GM23338 (cell line): ENCODE measurements at regions not wholly inside any gene's neighbourhood (a gene's known extent, or its start where the extent isn't known, plus 50 kb on each side); places are given as distances from the start of the nearest gene placed in this dataset.

Experiments used
- ATAC-seq: fragments of 200-7000 bp; cut with Tn5 transposase; 3 replicates; pipeline ENCODE4 v1.9.1; 2020
- DNase-seq: peaks from one replicate; pipeline ENCODE4 v3.0.0-alpha.2; 2015; ENCODE audit warnings: low spot score
- H2AFZ ChIP-seq: fragments of 200-600 bp; sonication (generic); 2 replicates; pipeline ENCODE4 v1.8.0; 2016; ENCODE audit warnings: antibody characterized with exemption, mild to moderate bottlenecking, moderate library complexity
- H3F3A ChIP-seq: fragments of 200-600 bp; sonication (generic); replicated peaks from 2 replicates; pipeline ENCODE4 v1.8.0; 2017; ENCODE audit warnings: antibody characterized with exemption, mixed run types, low read depth
- H3K27ac ChIP-seq: fragments of 200-600 bp; sonication (generic); 2 replicates; pipeline ENCODE4 v1.6.1; 2016; ENCODE audit warnings: low read depth
- H3K27me3 ChIP-seq: fragments of 200-600 bp; sonication (generic); 2 replicates; pipeline ENCODE4 v1.8.0; 2016; ENCODE audit warnings: mild to moderate bottlenecking, mixed run types, moderate library complexity; ENCODE audit not compliant: insufficient read depth
- H3K36me3 ChIP-seq: fragments of 200-600 bp; sonication (generic); 2 replicates; pipeline ENCODE4 v1.8.0; 2016; ENCODE audit warnings: mild to moderate bottlenecking; ENCODE audit not compliant: insufficient read depth
- H3K4me1 ChIP-seq: fragments of 200-600 bp; sonication (generic); 2 replicates; pipeline ENCODE4 v1.8.0; 2016; ENCODE audit warnings: mild to moderate bottlenecking, moderate library complexity; ENCODE audit not compliant: insufficient read depth
- H3K4me2 ChIP-seq: fragments of 200-600 bp; sonication (generic); 2 replicates; pipeline ENCODE4 v1.7.1; 2017; ENCODE audit warnings: mixed run types
- H3K4me3 ChIP-seq: fragments of 200-600 bp; sonication (generic); 2 replicates; pipeline ENCODE4 v1.6.1; 2016; ENCODE audit warnings: mixed run types
- H3K79me2 ChIP-seq: fragments of 200-600 bp; sonication (generic); replicated peaks from 2 replicates; pipeline ENCODE4 v1.8.0; 2017; ENCODE audit warnings: mild to moderate bottlenecking; ENCODE audit not compliant: insufficient read depth
- H3K9me2 ChIP-seq: fragments of 200-600 bp; sonication (generic); 2 replicates; pipeline ENCODE4 v1.8.0; 2017; ENCODE audit not compliant: insufficient read depth
- H4K20me1 ChIP-seq: fragments of 200-600 bp; sonication (generic); replicated peaks from 2 replicates; pipeline ENCODE4 v1.8.0; 2017; ENCODE audit warnings: mild to moderate bottlenecking; ENCODE audit not compliant: insufficient read depth
- H3K27ac Mint-ChIP-seq: 2 replicates; pipeline ENCODE4 v1.8.0; 2020; ENCODE audit warnings: inconsistent platforms, mild to moderate bottlenecking, moderate library complexity, mixed read lengths
- H3K27me3 Mint-ChIP-seq: 3 replicates; pipeline ENCODE4 v1.8.0; 2022; ENCODE audit warnings: low read depth, mild to moderate bottlenecking, moderate library complexity, mixed read lengths, inconsistent platforms; ENCODE audit not compliant: insufficient read depth, poor library complexity
- H3K36me3 Mint-ChIP-seq: 3 replicates; pipeline ENCODE4 v1.8.0; 2021; ENCODE audit warnings: low read depth, mild to moderate bottlenecking, inconsistent platforms, moderate library complexity, mixed read lengths
- H3K4me1 Mint-ChIP-seq: 3 replicates; pipeline ENCODE4 v1.8.0; 2020; ENCODE audit warnings: mild to moderate bottlenecking, inconsistent platforms, mixed read lengths
- H3K4me3 Mint-ChIP-seq: 3 replicates; pipeline ENCODE4 v1.8.0; 2021; ENCODE audit warnings: moderate library complexity, mild to moderate bottlenecking, inconsistent platforms, mixed read lengths
- H3K9me3 Mint-ChIP-seq: 3 replicates; pipeline ENCODE4 v1.8.0; 2020; ENCODE audit warnings: moderate library complexity, mild to moderate bottlenecking, inconsistent platforms, mixed read lengths
- POLR2AphosphoS5 ChIP-seq: IDR thresholded peaks from 2 replicates; pipeline ENCODE4 v1.6.1; 2016; ENCODE audit warnings: antibody characterized with exemption, low read depth
- ZNF331 ChIP-seq: fragments of 250-450 bp; sonication (Bioruptor Pico); IDR thresholded peaks from 2 replicates; pipeline ENCODE4 v1.5.0; 2020; ENCODE audit warnings: low read depth, mild to moderate bottlenecking, moderate library complexity
- TF ChIP-seq, protein P1 (sequence below): fragments of 250-450 bp; sonication (Bioruptor Pico); IDR thresholded peaks from 2 replicates; pipeline ENCODE4 v1.5.0; 2020; ENCODE audit warnings: mild to moderate bottlenecking, moderate library complexity
- TF ChIP-seq, protein P2 (sequence below): IDR thresholded peaks from one replicate; pipeline ENCODE4 v1.6.1; 2018; ENCODE audit warnings: antibody characterized with exemption; ENCODE audit not compliant: unreplicated experiment

DNA sequence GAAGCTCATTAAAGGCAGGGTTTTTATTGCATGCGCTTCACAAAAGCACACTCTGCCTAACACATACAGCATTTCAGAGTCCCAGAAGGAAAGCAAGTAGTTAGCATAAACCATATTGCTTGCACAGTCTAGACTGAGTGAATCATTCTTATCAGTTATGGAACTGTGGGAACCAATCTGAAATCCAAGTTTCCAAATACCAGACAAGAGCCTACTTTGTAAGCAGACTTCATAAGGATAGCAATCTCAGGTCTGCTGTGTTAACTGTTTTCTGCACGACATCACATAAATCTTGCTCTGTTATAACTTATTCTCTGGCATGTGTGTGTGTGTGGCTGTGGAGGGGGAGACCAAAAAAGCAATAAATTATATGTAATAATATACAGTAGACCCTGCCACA, 608.1 kb upstream of the REG3G start (continued):
- TF ChIP-seq, protein P1, sequence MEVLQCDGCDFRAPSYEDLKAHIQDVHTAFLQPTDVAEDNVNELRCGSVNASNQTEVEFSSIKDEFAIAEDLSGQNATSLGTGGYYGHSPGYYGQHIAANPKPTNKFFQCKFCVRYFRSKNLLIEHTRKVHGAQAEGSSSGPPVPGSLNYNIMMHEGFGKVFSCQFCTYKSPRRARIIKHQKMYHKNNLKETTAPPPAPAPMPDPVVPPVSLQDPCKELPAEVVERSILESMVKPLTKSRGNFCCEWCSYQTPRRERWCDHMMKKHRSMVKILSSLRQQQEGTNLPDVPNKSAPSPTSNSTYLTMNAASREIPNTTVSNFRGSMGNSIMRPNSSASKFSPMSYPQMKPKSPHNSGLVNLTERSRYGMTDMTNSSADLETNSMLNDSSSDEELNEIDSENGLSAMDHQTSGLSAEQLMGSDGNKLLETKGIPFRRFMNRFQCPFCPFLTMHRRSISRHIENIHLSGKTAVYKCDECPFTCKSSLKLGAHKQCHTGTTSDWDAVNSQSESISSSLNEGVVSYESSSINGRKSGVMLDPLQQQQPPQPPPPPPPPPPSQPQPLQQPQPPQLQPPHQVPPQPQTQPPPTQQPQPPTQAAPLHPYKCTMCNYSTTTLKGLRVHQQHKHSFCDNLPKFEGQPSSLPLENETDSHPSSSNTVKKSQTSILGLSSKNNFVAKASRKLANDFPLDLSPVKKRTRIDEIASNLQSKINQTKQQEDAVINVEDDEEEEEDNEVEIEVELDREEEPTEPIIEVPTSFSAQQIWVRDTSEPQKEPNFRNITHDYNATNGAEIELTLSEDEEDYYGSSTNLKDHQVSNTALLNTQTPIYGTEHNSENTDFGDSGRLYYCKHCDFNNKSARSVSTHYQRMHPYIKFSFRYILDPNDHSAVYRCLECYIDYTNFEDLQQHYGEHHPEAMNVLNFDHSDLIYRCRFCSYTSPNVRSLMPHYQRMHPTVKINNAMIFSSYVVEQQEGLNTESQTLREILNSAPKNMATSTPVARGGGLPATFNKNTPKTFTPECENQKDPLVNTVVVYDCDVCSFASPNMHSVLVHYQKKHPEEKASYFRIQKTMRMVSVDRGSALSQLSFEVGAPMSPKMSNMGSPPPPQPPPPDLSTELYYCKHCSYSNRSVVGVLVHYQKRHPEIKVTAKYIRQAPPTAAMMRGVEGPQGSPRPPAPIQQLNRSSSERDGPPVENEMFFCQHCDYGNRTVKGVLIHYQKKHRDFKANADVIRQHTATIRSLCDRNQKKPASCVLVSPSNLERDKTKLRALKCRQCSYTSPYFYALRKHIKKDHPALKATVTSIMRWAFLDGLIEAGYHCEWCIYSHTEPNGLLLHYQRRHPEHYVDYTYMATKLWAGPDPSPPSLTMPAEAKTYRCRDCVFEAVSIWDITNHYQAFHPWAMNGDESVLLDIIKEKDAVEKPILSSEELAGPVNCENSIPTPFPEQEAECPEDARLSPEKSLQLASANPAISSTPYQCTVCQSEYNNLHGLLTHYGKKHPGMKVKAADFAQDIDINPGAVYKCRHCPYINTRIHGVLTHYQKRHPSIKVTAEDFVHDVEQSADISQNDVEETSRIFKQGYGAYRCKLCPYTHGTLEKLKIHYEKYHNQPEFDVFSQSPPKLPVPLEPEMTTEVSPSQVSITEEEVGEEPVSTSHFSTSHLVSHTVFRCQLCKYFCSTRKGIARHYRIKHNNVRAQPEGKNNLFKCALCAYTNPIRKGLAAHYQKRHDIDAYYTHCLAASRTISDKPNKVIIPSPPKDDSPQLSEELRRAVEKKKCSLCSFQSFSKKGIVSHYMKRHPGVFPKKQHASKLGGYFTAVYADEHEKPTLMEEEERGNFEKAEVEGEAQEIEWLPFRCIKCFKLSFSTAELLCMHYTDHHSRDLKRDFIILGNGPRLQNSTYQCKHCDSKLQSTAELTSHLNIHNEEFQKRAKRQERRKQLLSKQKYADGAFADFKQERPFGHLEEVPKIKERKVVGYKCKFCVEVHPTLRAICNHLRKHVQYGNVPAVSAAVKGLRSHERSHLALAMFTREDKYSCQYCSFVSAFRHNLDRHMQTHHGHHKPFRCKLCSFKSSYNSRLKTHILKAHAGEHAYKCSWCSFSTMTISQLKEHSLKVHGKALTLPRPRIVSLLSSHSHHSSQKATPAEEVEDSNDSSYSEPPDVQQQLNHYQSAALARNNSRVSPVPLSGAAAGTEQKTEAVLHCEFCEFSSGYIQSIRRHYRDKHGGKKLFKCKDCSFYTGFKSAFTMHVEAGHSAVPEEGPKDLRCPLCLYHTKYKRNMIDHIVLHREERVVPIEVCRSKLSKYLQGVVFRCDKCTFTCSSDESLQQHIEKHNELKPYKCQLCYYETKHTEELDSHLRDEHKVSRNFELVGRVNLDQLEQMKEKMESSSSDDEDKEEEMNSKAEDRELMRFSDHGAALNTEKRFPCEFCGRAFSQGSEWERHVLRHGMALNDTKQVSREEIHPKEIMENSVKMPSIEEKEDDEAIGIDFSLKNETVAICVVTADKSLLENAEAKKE, result no peak

DNA sequence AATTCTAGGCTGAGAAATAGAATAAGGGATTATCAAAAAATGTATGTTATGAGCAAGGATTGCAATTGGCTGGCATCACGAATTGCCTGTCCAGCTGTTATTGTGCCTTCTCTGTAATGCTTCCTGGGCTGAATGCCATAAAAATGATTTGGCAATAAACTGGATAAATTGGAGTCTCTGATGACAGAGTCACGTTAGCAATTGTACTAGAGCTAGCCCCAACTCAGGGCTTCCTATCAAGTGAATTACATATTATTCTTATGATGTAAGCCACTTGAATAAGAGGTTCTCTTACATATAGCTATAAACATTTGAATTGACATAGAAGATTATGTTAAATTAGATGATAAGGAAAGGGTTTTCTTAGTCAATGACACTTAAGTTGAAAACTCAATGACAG, 607.5 kb upstream of the REG3G start:
- H3K9me3 Mint-ChIP-seq, result no peaks in the 10 kb centered on the region
- H3K36me3 Mint-ChIP-seq, result no peaks in the 10 kb centered on the region
- no peak overlapping the region for H2AFZ ChIP-seq
- H3K36me3 ChIP-seq, result no peaks in the 10 kb centered on the region
- no peak for DNase-seq
- H3K4me3 ChIP-seq, result no peak overlapping the region
- no peak overlapping the region for H3K4me3 Mint-ChIP-seq
- no peaks in the 10 kb centered on the region for H3K4me1 Mint-ChIP-seq
- H3K27ac ChIP-seq, result no peak overlapping the region
- no peaks in the 10 kb centered on the region for H3K9me2 ChIP-seq
- no peaks in the 10 kb centered on the region for H3K27me3 ChIP-seq
- H3F3A ChIP-seq, result no peaks in the 10 kb centered on the region
- no peaks in the 10 kb centered on the region for H4K20me1 ChIP-seq
- no peaks in the 10 kb centered on the region for H3K79me2 ChIP-seq
- H3K27ac Mint-ChIP-seq, result no peak overlapping the region
- TF ChIP-seq POLR2AphosphoS5 (no peak), ZNF331 (CRISPR knock-in tag) (no peak)
- TF ChIP-seq, protein P2, sequence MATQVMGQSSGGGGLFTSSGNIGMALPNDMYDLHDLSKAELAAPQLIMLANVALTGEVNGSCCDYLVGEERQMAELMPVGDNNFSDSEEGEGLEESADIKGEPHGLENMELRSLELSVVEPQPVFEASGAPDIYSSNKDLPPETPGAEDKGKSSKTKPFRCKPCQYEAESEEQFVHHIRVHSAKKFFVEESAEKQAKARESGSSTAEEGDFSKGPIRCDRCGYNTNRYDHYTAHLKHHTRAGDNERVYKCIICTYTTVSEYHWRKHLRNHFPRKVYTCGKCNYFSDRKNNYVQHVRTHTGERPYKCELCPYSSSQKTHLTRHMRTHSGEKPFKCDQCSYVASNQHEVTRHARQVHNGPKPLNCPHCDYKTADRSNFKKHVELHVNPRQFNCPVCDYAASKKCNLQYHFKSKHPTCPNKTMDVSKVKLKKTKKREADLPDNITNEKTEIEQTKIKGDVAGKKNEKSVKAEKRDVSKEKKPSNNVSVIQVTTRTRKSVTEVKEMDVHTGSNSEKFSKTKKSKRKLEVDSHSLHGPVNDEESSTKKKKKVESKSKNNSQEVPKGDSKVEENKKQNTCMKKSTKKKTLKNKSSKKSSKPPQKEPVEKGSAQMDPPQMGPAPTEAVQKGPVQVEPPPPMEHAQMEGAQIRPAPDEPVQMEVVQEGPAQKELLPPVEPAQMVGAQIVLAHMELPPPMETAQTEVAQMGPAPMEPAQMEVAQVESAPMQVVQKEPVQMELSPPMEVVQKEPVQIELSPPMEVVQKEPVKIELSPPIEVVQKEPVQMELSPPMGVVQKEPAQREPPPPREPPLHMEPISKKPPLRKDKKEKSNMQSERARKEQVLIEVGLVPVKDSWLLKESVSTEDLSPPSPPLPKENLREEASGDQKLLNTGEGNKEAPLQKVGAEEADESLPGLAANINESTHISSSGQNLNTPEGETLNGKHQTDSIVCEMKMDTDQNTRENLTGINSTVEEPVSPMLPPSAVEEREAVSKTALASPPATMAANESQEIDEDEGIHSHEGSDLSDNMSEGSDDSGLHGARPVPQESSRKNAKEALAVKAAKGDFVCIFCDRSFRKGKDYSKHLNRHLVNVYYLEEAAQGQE, result no peak
- no peak overlapping the region for H3K4me2 ChIP-seq
- no peaks in the 10 kb centered on the region for H3K4me1 ChIP-seq
- H3K27me3 Mint-ChIP-seq, result no peaks in the 10 kb centered on the region
- ATAC-seq, result no peak
